ENCODE measurements at regions not wholly inside any gene's neighbourhood (a gene's known extent, or its start where the extent isn't known, plus 50 kb on each side); places are given as distances from the start of the nearest gene placed in this dataset.

DNA sequence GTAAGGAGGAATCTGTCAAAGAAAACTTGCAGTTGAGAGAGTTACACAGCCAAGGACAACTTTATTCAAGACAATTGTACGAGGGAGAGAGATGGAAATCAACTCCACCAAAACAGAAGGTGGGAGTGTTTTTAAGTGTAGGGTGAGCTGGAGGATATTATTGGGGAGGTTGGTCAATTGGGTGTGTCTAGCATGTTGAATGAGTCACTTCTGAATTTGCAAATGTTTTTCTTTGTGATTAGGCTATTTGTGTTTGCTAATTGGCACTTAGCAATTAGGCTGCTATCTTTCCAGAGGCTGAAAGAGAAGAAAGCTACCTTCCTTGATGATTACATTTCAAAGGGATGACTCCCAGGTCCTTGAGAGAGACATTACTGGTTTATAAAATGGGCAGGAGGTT lies 441.1 kb downstream of the MEI4 start:
- no peak for DNase-seq (ENCODE audit: low read depth, low spot score)
- WGBS (ENCODE audit: insufficient coverage, insufficient read length) = no CpG with 5 or more reads among the region's 1 CpG
- Histone ChIP-seq H3K4me1 (ENCODE audit: control insufficient read depth, insufficient read depth, low read length) (no peaks in the 10 kb centered on the region; the same call in 1 of the 2 replicates), H3K9me3 (ENCODE audit: control insufficient read depth, insufficient read depth, low read length) (no peaks in the 10 kb centered on the region), H3K27me3 (ENCODE audit: control insufficient read depth, insufficient read depth, low read length) (no peaks in the 10 kb centered on the region), H3K36me3 (ENCODE audit: control insufficient read depth, insufficient read depth, low read length) (no peaks in the 10 kb centered on the region), H3K4me3 (ENCODE audit: low read length) (no peak overlapping the region), H3K27ac (ENCODE audit: low read length) (no peak overlapping the region)

GRCh38 chr6:78101387-78101786 lies 448.5 kb downstream of the MEI4 start:
- Histone ChIP-seq H3K4me3 (ENCODE audit: low read length) (no peak overlapping the region), H3K9me3 (ENCODE audit: control insufficient read depth, insufficient read depth, low read length) (no peaks in the 10 kb centered on the region), H3K4me1 (ENCODE audit: control insufficient read depth, insufficient read depth, low read length) (no peaks in the 10 kb centered on the region), H3K27ac (ENCODE audit: low read length) (no peak overlapping the region), H3K27me3 (ENCODE audit: control insufficient read depth, insufficient read depth, low read length) (no peaks in the 10 kb centered on the region), H3K36me3 (ENCODE audit: control insufficient read depth, insufficient read depth, low read length) (no peaks in the 10 kb centered on the region)
- DNase-seq (ENCODE audit: low read depth, low spot score) = no peak
- WGBS (ENCODE audit: insufficient coverage, insufficient read length) = no CpG with 5 or more reads among the region's 1 CpG

- no peaks in the 10 kb centered on the region for H3K9me3 ChIP-seq (ENCODE audit: control insufficient read depth, insufficient read depth, low read length)
- H3K4me1 ChIP-seq (ENCODE audit: control insufficient read depth, insufficient read depth, low read length) = no peaks in the 10 kb centered on the region
- H3K27me3 ChIP-seq (ENCODE audit: control insufficient read depth, insufficient read depth, low read length) = no peaks in the 10 kb centered on the region
- H3K4me3 ChIP-seq (ENCODE audit: low read length) = no peak overlapping the region
- H3K27ac ChIP-seq (ENCODE audit: low read length) = no peak overlapping the region
- no peaks in the 10 kb centered on the region for H3K36me3 ChIP-seq (ENCODE audit: control insufficient read depth, insufficient read depth, low read length)
- DNase-seq (ENCODE audit: low read depth, low spot score) = no peak
Measured at GRCh38 chr6:78110641-78111040, 457.8 kb downstream of the MEI4 start.

- no CpG with 5 or more reads among the region's 1 CpG for WGBS (ENCODE audit: insufficient coverage, insufficient read length)
Measured at GRCh38 chr6:78117966-78118365, 465.1 kb downstream of the MEI4 start.

GRCh38 chr6:78131521-78131920 lies 478.7 kb downstream of the MEI4 start:
- no peaks in the 10 kb centered on the region for H3K36me3 ChIP-seq (ENCODE audit: control insufficient read depth, insufficient read depth, low read length)
- H3K27me3 ChIP-seq (ENCODE audit: control insufficient read depth, insufficient read depth, low read length) = no peaks in the 10 kb centered on the region
- DNase-seq (ENCODE audit: low read depth, low spot score) = no peak
- no peak overlapping the region for H3K27ac ChIP-seq (ENCODE audit: low read length)
- no peaks in the 10 kb centered on the region for H3K4me1 ChIP-seq (ENCODE audit: control insufficient read depth, insufficient read depth, low read length)
- WGBS (ENCODE audit: insufficient coverage, insufficient read length) = no CpG with 5 or more reads among the region's 1 CpG
- H3K4me3 ChIP-seq (ENCODE audit: low read length) = no peak overlapping the region
- H3K9me3 ChIP-seq (ENCODE audit: control insufficient read depth, insufficient read depth, low read length) = no peaks in the 10 kb centered on the region

More at GRCh38 chr6:78117966-78118365, 465.1 kb downstream of the MEI4 start:
- DNase-seq (ENCODE audit: low read depth, low spot score) = no peak
- Histone ChIP-seq H3K4me1 (ENCODE audit: control insufficient read depth, insufficient read depth, low read length) (no peaks in the 10 kb centered on the region), H3K9me3 (ENCODE audit: control insufficient read depth, insufficient read depth, low read length) (no peaks in the 10 kb centered on the region), H3K4me3 (ENCODE audit: low read length) (no peak overlapping the region), H3K27ac (ENCODE audit: low read length) (no peak overlapping the region), H3K27me3 (ENCODE audit: control insufficient read depth, insufficient read depth, low read length) (no peaks in the 10 kb centered on the region), H3K36me3 (ENCODE audit: control insufficient read depth, insufficient read depth, low read length) (no peaks in the 10 kb centered on the region)

DNA sequence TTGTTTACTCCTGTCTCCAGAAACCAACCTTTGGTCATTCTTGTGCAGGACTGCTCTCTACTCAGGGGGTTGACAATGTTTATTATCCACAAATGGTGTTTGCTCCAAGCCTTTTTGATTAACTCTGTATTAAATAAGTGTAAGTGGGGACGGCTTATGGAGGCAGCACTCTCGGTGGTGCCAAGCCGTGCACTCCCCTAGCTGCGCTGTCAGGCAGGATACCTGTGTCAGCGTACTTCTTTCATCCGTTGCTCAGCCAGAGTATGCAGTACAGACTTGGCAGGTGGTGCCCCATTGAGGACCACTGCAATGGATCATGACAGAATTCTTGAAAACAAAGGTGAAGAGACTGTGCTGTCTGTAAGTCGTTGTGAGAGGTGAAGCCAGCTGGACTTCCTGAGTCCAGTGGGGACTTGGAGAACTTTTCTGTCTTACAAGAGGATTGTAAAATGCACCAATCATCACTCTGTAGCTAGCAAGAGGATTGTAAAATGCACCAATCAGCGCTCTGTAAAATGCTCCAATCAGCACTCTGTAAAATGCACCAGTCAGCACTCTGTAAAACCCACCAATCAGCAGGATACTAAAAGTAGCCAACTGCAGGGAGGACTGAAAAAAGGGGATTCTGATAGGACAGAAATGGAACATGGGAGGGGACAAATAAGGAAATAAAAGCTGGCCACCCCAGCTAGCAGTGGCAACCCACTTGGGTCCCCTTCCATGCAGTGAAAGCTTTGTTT lies 480.0 kb downstream of the MEI4 start:
- no peaks in the 10 kb centered on the region for H3K36me3 ChIP-seq (ENCODE audit: control insufficient read depth, insufficient read depth, low read length)
- H3K27me3 ChIP-seq (ENCODE audit: control insufficient read depth, insufficient read depth, low read length) = no peaks in the 10 kb centered on the region
- no peak overlapping the region for H3K27ac ChIP-seq (ENCODE audit: low read length)
- WGBS (ENCODE audit: insufficient coverage, insufficient read length) = no CpG with 5 or more reads among the region's 8 CpGs
- no peak for DNase-seq (ENCODE audit: low read depth, low spot score)
- H3K4me3 ChIP-seq (ENCODE audit: low read length) = no peak overlapping the region
- no peaks in the 10 kb centered on the region for H3K9me3 ChIP-seq (ENCODE audit: control insufficient read depth, insufficient read depth, low read length)
- H3K4me1 ChIP-seq (ENCODE audit: control insufficient read depth, insufficient read depth, low read length) = no peaks in the 10 kb centered on the region

- no CpG with 5 or more reads among the region's 3 CpGs for WGBS (ENCODE audit: insufficient coverage, insufficient read length)
- Histone ChIP-seq H3K27ac (ENCODE audit: low read length) (no peak overlapping the region), H3K36me3 (ENCODE audit: control insufficient read depth, insufficient read depth, low read length) (no peaks in the 10 kb centered on the region), H3K4me3 (ENCODE audit: low read length) (no peak overlapping the region), H3K9me3 (ENCODE audit: control insufficient read depth, insufficient read depth, low read length) (no peaks in the 10 kb centered on the region), H3K27me3 (ENCODE audit: control insufficient read depth, insufficient read depth, low read length) (no peaks in the 10 kb centered on the region), H3K4me1 (ENCODE audit: control insufficient read depth, insufficient read depth, low read length) (no peaks in the 10 kb centered on the region)
- DNase-seq (ENCODE audit: low read depth, low spot score) = no peak
Measured at GRCh38 chr6:78150425-78150824, 497.6 kb downstream of the MEI4 start.

- Histone ChIP-seq H3K27me3 (ENCODE audit: control insufficient read depth, insufficient read depth, low read length) (no peaks in the 10 kb centered on the region), H3K4me3 (ENCODE audit: low read length) (no peak overlapping the region), H3K36me3 (ENCODE audit: control insufficient read depth, insufficient read depth, low read length) (no peaks in the 10 kb centered on the region), H3K27ac (ENCODE audit: low read length) (no peak overlapping the region), H3K4me1 (ENCODE audit: control insufficient read depth, insufficient read depth, low read length) (no peaks in the 10 kb centered on the region), H3K9me3 (ENCODE audit: control insufficient read depth, insufficient read depth, low read length) (no peaks in the 10 kb centered on the region)
- DNase-seq (ENCODE audit: low read depth, low spot score) = no peak
Measured at GRCh38 chr6:78153976-78154375, 501.1 kb downstream of the MEI4 start.

DNA sequence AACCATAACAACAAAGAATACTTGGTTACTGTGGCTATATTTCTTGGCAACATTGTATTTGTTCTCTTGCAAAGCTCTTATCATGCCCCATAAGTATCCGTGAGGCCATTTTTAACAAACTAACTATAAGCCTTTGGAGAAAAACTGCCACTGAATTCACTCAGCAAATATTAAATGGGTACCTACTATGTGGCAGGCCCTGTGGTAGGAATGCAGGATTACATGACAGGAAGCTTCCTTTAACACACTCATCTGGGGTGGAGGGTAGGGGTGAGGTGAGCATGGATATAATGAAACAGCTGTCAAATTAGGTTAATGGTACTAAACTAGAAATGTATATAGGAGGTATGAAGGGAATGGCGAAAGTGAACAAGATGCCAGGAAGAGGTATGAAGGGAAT lies 504.8 kb downstream of the MEI4 start:
- Histone ChIP-seq H3K27ac (ENCODE audit: low read length) (no peak overlapping the region), H3K4me1 (ENCODE audit: control insufficient read depth, insufficient read depth, low read length) (no peaks in the 10 kb centered on the region), H3K9me3 (ENCODE audit: control insufficient read depth, insufficient read depth, low read length) (no peaks in the 10 kb centered on the region), H3K36me3 (ENCODE audit: control insufficient read depth, insufficient read depth, low read length) (no peaks in the 10 kb centered on the region), H3K4me3 (ENCODE audit: low read length) (no peak overlapping the region), H3K27me3 (ENCODE audit: control insufficient read depth, insufficient read depth, low read length) (no peaks in the 10 kb centered on the region)
- WGBS (ENCODE audit: insufficient coverage, insufficient read length) = 100% methylated on average over 1 of the region's 2 CpGs
- DNase-seq (ENCODE audit: low read depth, low spot score) = peak; percentile 1

- WGBS (ENCODE audit: insufficient coverage, insufficient read length) = no CpG with 5 or more reads among the region's 2 CpGs
- Histone ChIP-seq H3K4me3 (ENCODE audit: low read length) (no peak overlapping the region), H3K9me3 (ENCODE audit: control insufficient read depth, insufficient read depth, low read length) (no peaks in the 10 kb centered on the region)
Measured at GRCh38 chr6:78188891-78189290, 536.1 kb downstream of the MEI4 start.

GRCh38 chr6:78192057-78192456 lies 539.2 kb downstream of the MEI4 start:
- Histone ChIP-seq H3K36me3 (ENCODE audit: control insufficient read depth, insufficient read depth, low read length) (no peaks in the 10 kb centered on the region), H3K9me3 (ENCODE audit: control insufficient read depth, insufficient read depth, low read length) (no peaks in the 10 kb centered on the region), H3K4me3 (ENCODE audit: low read length) (no peak overlapping the region), H3K27ac (ENCODE audit: low read length) (no peak overlapping the region), H3K4me1 (ENCODE audit: control insufficient read depth, insufficient read depth, low read length) (no peaks in the 10 kb centered on the region), H3K27me3 (ENCODE audit: control insufficient read depth, insufficient read depth, low read length) (peaks cover 31% of the 10 kb centered on the region)
- WGBS (ENCODE audit: insufficient coverage, insufficient read length) = no CpG with 5 or more reads among the region's 1 CpG
- peak; percentile 5 for DNase-seq (ENCODE audit: low read depth, low spot score)

More at GRCh38 chr6:78188891-78189290, 536.1 kb downstream of the MEI4 start:
- DNase-seq (ENCODE audit: low read depth, low spot score) = no peak
- Histone ChIP-seq H3K36me3 (ENCODE audit: control insufficient read depth, insufficient read depth, low read length) (no peaks in the 10 kb centered on the region), H3K27ac (ENCODE audit: low read length) (no peak overlapping the region), H3K4me1 (ENCODE audit: control insufficient read depth, insufficient read depth, low read length) (no peaks in the 10 kb centered on the region), H3K27me3 (ENCODE audit: control insufficient read depth, insufficient read depth, low read length) (peaks cover 29% of the 10 kb centered on the region)

All from iPS DF 6.9 (cell line).